CD4-positive, alpha-beta T cell (primary cell): ENCODE measurements at regions not wholly inside any gene's neighbourhood (a gene's known extent, or its start where the extent isn't known, plus 50 kb on each side); places are given as distances from the start of the nearest gene placed in this dataset.

Experiments
- ATAC-seq: fragments of 200-7000 bp; cut with Tn5 transposase; one replicate; pipeline ENCODE4 v1.10.0; 2022; ENCODE audit warnings: mild to moderate bottlenecking; ENCODE audit not compliant: poor library complexity
- CTCF ChIA-PET: fragments of 350-600 bp; sonication (Branson Sonifier 250); formaldehyde crosslinking; loops from one replicate; lab custom pipeline; 2021; ENCODE audit warnings: antibody characterized with exemption, inconsistent platforms; lab: Charles Lee
- POLR2A ChIA-PET: fragments of 350-600 bp; sonication (Branson Sonifier 250); formaldehyde crosslinking; loops from one replicate; lab custom pipeline; 2021; ENCODE audit warnings: antibody characterized with exemption, inconsistent platforms; lab: Charles Lee
- DNase-seq, 14 experiments: peaks; one replicate each; pipeline ENCODE4 v3.0.0-alpha.2; 2013 to 2020; ENCODE audit warnings: mixed read lengths in 2 of 14
- H3K27ac ChIP-seq, 2 donors: one replicate each; pipeline versions ENCODE4 v1.5.1 to v1.7.0; 2013; ENCODE audit warnings: low read length in 2 of 2, low read depth in 1 of 2, mild to moderate bottlenecking in 1 of 2
- H3K27me3 ChIP-seq, 2 experiments: 1 replicate in 1 of 2; 2 replicates in 1 of 2; pipeline versions ENCODE4 v1.6.1 to v1.7.0; 2013; ENCODE audit warnings: low read length in 2 of 2, control low read depth in 1 of 2, mild to moderate bottlenecking in 1 of 2, moderate library complexity in 1 of 2; ENCODE audit not compliant: insufficient read depth in 2 of 2, control insufficient read depth in 1 of 2
- H3K36me3 ChIP-seq: one replicate; pipeline ENCODE4 v1.6.1; 2013; ENCODE audit warnings: low read length, control low read depth; ENCODE audit not compliant: insufficient read depth
- H3K4me1 ChIP-seq: one replicate; pipeline ENCODE4 v1.6.1; 2013; ENCODE audit warnings: low read length, control low read depth; ENCODE audit not compliant: insufficient read depth
- H3K4me3 ChIP-seq: one replicate; pipeline ENCODE4 v1.5.1; 2013; ENCODE audit warnings: mild to moderate bottlenecking, low read length, moderate library complexity
- H3K9me3 ChIP-seq, 2 experiments: 1 replicate in 1 of 2; 2 replicates in 1 of 2; pipeline versions ENCODE4 v1.6.1 to v1.7.0; 2013; ENCODE audit warnings: low read length in 2 of 2, mild to moderate bottlenecking in 2 of 2, control low read depth in 1 of 2, moderate library complexity in 1 of 2; ENCODE audit not compliant: control insufficient read depth in 1 of 2, insufficient read depth in 1 of 2
- H3K27ac Mint-ChIP-seq: one replicate; pipeline ENCODE4 v1.8.0; 2020; ENCODE audit warnings: mixed read lengths
- H3K27me3 Mint-ChIP-seq: one replicate; pipeline ENCODE4 v1.8.0; 2021; ENCODE audit warnings: mixed read lengths
- H3K36me3 Mint-ChIP-seq: one replicate; pipeline ENCODE4 v1.8.0; 2021; ENCODE audit warnings: low read depth, mixed read lengths
- H3K4me1 Mint-ChIP-seq: one replicate; pipeline ENCODE4 v1.8.0; 2021; ENCODE audit warnings: low read depth, mixed read lengths
- H3K4me3 Mint-ChIP-seq: one replicate; pipeline ENCODE4 v1.8.0; 2020; ENCODE audit warnings: mild to moderate bottlenecking, mixed read lengths
- H3K9me3 Mint-ChIP-seq: one replicate; pipeline ENCODE4 v1.8.0; 2020; ENCODE audit warnings: mixed read lengths
- CTCF ChIP-seq: fragments of 200-600 bp; IDR thresholded peaks from one replicate; pipeline ENCODE4 v1.8.0; 2022; ENCODE audit warnings: antibody characterized with exemption, mild to moderate bottlenecking
- intact Hi-C, 2 experiments: fragments of 100-400 bp; cut with DNase I in 1 of 2; cut with micrococcal nuclease in 1 of 2; formaldehyde crosslinking; loops; one replicate each; pipeline versions ENCODE4 v1.15.1 to v1.9.0; 2023 to 2025; cut with DNase I, micrococcal nuclease

DNA sequence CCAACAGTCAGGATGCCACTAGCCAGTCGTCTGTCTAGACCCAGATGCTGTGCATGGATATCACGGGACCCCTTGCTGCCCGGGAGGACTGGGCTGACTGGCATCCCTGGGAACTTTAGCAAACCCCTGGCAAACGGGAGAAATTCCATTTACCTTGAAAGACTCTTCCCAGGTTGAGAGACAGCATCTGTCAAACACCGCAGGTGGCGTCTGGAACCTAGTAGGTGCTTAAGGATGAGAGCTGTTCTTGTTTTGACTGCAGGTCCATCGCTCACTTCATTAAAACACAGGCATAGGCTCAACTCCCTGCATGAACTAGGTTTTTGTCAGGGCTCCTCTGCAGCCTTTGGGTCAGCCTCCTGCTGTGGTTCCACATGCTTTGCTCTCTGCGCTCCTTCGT lies 546.3 kb downstream of the BCL11B start:
- Mint-ChIP-seq H3K27ac (no peak overlapping the region), H3K4me3 (no peak overlapping the region), H3K4me1 (peaks cover 10% of the 10 kb centered on the region), H3K9me3 (no peaks in the 10 kb centered on the region), H3K27me3 (no peaks in the 10 kb centered on the region), H3K36me3 (no peaks in the 10 kb centered on the region)
- ATAC-seq (no peak), DNase-seq (no peak)
- H3K27ac ChIP-seq = no peak overlapping the region
- no peak for TF ChIP-seq CTCF
- intact Hi-C loops = no loop called here
- ChIA-PET CTCF (no interaction called here), POLR2A (no interaction called here)
- H3K9me3 ChIP-seq = peaks cover 0 to 7% of the 10 kb centered on the region in 2 experiments
- no peak overlapping the region for H3K4me3 ChIP-seq
- H3K4me1 ChIP-seq = no peaks in the 10 kb centered on the region
- H3K36me3 ChIP-seq = no peaks in the 10 kb centered on the region
- no peaks in the 10 kb centered on the region for H3K27me3 ChIP-seq

- no peaks in the 10 kb centered on the region for H3K27me3 Mint-ChIP-seq
- H3K27ac ChIP-seq = no peak overlapping the region
- H3K36me3 ChIP-seq = no peaks in the 10 kb centered on the region
- CTCF ChIA-PET = no interaction called here
- ATAC-seq = no peak
- no peak overlapping the region for H3K4me3 Mint-ChIP-seq
- no peaks in the 10 kb centered on the region for H3K4me1 ChIP-seq
- peaks cover 0 to 7% of the 10 kb centered on the region in 2 experiments for H3K9me3 ChIP-seq
- H3K36me3 Mint-ChIP-seq = no peaks in the 10 kb centered on the region
- TF ChIP-seq CTCF = no peak
- no peak overlapping the region for H3K27ac Mint-ChIP-seq
- no peaks in the 10 kb centered on the region for H3K27me3 ChIP-seq
- POLR2A ChIA-PET = no interaction called here
- no peak for DNase-seq
- H3K4me1 Mint-ChIP-seq = peaks cover 10% of the 10 kb centered on the region
- intact Hi-C loops = no loop called here
- H3K9me3 Mint-ChIP-seq = no peaks in the 10 kb centered on the region
- no peak overlapping the region for H3K4me3 ChIP-seq
Measured at GRCh38 chr14:98726585-98727405, 545.2 kb downstream of the BCL11B start.

- TF ChIP-seq CTCF = no peak
- DNase-seq = no peak
- CTCF ChIA-PET = no interaction called here
- no peaks in the 10 kb centered on the region for H3K27me3 Mint-ChIP-seq
- Histone ChIP-seq H3K4me1 (no peaks in the 10 kb centered on the region), H3K36me3 (no peaks in the 10 kb centered on the region), H3K9me3 (peaks cover 0 to 4% of the 10 kb centered on the region in 2 experiments), H3K27me3 (no peaks in the 10 kb centered on the region), H3K27ac (no peak overlapping the region), H3K4me3 (no peak overlapping the region)
- peaks cover under 1% of the 10 kb centered on the region for H3K4me1 Mint-ChIP-seq
- POLR2A ChIA-PET = no interaction called here
- intact Hi-C loops = no loop called here
- no peak for ATAC-seq
- H3K4me3 Mint-ChIP-seq = no peak overlapping the region
- H3K27ac Mint-ChIP-seq = no peak overlapping the region
- H3K9me3 Mint-ChIP-seq = no peaks in the 10 kb centered on the region
- H3K36me3 Mint-ChIP-seq = no peaks in the 10 kb centered on the region
Measured at GRCh38 chr14:98728024-98728423, 544.0 kb downstream of the BCL11B start.
